GM12891 (cell line): ENCODE measurements at regions not wholly inside any gene's neighbourhood (a gene's known extent, or its start where the extent isn't known, plus 50 kb on each side); places are given as distances from the start of the nearest gene placed in this dataset.

Experiments
- POLR2A ChIP-seq: IDR thresholded peaks from 2 replicates; pipeline ENCODE4 v1.6.1; 2011; ENCODE audit warnings: low read depth, low read length, control low read depth
- TAF1 ChIP-seq: IDR thresholded peaks from 2 replicates; pipeline ENCODE4 v1.6.1; 2011; ENCODE audit warnings: low read depth, low read length, control low read depth

DNA sequence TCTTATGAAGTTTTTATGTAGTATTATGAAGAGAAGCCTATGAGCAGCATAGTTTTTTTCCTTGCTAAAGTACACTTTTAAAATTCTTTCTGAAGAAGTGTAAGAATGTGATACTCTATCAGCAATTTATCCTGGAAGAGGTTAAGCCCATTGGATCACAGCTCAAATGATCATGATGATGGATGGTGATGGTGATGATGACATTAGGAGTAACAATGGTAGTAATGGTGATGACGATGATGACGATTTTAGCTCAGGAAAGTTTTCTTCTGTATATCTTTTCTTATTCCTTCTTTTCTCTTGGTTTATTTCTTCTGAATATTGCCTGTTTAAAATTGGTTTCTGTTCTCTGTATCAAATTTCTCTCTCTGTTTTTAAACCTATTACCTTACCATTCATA is 262.9 kb upstream of the DUSP10 start:
- TF ChIP-seq TAF1 (no peak), POLR2A (no peak)
